ENCODE measurements at regions not wholly inside any gene's neighbourhood (a gene's known extent, or its start where the extent isn't known, plus 50 kb on each side); places are given as distances from the start of the nearest gene placed in this dataset.

- Histone ChIP-seq H3K36me3 (no peaks in the 10 kb centered on the region), H3K9me3 (no peaks in the 10 kb centered on the region), H3K27me3 (no peaks in the 10 kb centered on the region), H3K4me3 (no peak overlapping the region)
- DNase-seq: no peak
Measured at GRCh38 chr4:15237648-15238230, 190.1 kb upstream of the C1QTNF7 start.

GRCh38 chr4:15238720-15239119, 189.1 kb upstream of the C1QTNF7 start:
- no peak overlapping the region for H3K4me3 ChIP-seq
- DNase-seq: no peak

GRCh38 chr4:15239866-15240265, 188.0 kb upstream of the C1QTNF7 start:
- Histone ChIP-seq H3K27me3 (no peaks in the 10 kb centered on the region), H3K4me3 (no peak overlapping the region), H3K36me3 (no peaks in the 10 kb centered on the region), H3K9me3 (no peaks in the 10 kb centered on the region)
- no peak for DNase-seq

More at GRCh38 chr4:15238720-15239119, 189.1 kb upstream of the C1QTNF7 start:
- Histone ChIP-seq H3K36me3 (no peaks in the 10 kb centered on the region), H3K27me3 (no peaks in the 10 kb centered on the region), H3K9me3 (no peaks in the 10 kb centered on the region)

- DNase-seq: no peak
- Histone ChIP-seq H3K27me3 (no peaks in the 10 kb centered on the region), H3K36me3 (no peaks in the 10 kb centered on the region), H3K9me3 (no peaks in the 10 kb centered on the region), H3K4me3 (no peak overlapping the region)
Measured at GRCh38 chr4:15240764-15241163, 187.1 kb upstream of the C1QTNF7 start.

- H3K4me3 ChIP-seq: no peak overlapping the region
- no peaks in the 10 kb centered on the region for H3K36me3 ChIP-seq
- DNase-seq: no peak
- no peaks in the 10 kb centered on the region for H3K9me3 ChIP-seq
- no peaks in the 10 kb centered on the region for H3K27me3 ChIP-seq
Measured at GRCh38 chr4:15242021-15242420, 185.8 kb upstream of the C1QTNF7 start.

GRCh38 chr4:15244354-15244753, 183.5 kb upstream of the C1QTNF7 start:
- H3K36me3 ChIP-seq: no peaks in the 10 kb centered on the region
- no peaks in the 10 kb centered on the region for H3K9me3 ChIP-seq
- H3K4me3 ChIP-seq: no peak overlapping the region
- DNase-seq: no peak
- no peaks in the 10 kb centered on the region for H3K27me3 ChIP-seq

GRCh38 chr4:15245006-15245530, 182.8 kb upstream of the C1QTNF7 start:
- H3K4me3 ChIP-seq: no peak overlapping the region
- no peak for DNase-seq
- H3K36me3 ChIP-seq: no peaks in the 10 kb centered on the region
- no peaks in the 10 kb centered on the region for H3K9me3 ChIP-seq
- no peaks in the 10 kb centered on the region for H3K27me3 ChIP-seq

- Histone ChIP-seq H3K27me3 (no peaks in the 10 kb centered on the region), H3K4me3 (no peak overlapping the region), H3K9me3 (no peaks in the 10 kb centered on the region), H3K36me3 (no peaks in the 10 kb centered on the region)
- no peak for DNase-seq
Measured at GRCh38 chr4:15250021-15250441, 177.8 kb upstream of the C1QTNF7 start.

- H3K9me3 ChIP-seq: no peaks in the 10 kb centered on the region
- H3K27me3 ChIP-seq: no peaks in the 10 kb centered on the region
- no peak overlapping the region for H3K4me3 ChIP-seq
- no peak for DNase-seq
- H3K36me3 ChIP-seq: no peaks in the 10 kb centered on the region
Measured at GRCh38 chr4:15253349-15253748, 174.5 kb upstream of the C1QTNF7 start.

- Histone ChIP-seq H3K9me3 (no peaks in the 10 kb centered on the region), H3K36me3 (no peaks in the 10 kb centered on the region), H3K27me3 (no peaks in the 10 kb centered on the region), H3K4me3 (no peak overlapping the region)
- no peak for DNase-seq
Measured at GRCh38 chr4:15254236-15254880, 173.5 kb upstream of the C1QTNF7 start.

- Histone ChIP-seq H3K36me3 (no peaks in the 10 kb centered on the region), H3K27me3 (no peaks in the 10 kb centered on the region), H3K4me3 (no peak overlapping the region), H3K9me3 (no peaks in the 10 kb centered on the region)
- no peak for DNase-seq
Measured at GRCh38 chr4:15255537-15255936, 172.3 kb upstream of the C1QTNF7 start.

GRCh38 chr4:15260758-15261157, 167.1 kb upstream of the C1QTNF7 start:
- no peaks in the 10 kb centered on the region; the same call in 1 of the 2 replicates for H3K9me3 ChIP-seq
- no peak overlapping the region for H3K4me3 ChIP-seq
- no peaks in the 10 kb centered on the region for H3K27me3 ChIP-seq
- no peak for DNase-seq
- no peaks in the 10 kb centered on the region for H3K36me3 ChIP-seq

- Histone ChIP-seq H3K4me3 (no peak overlapping the region), H3K36me3 (no peaks in the 10 kb centered on the region), H3K27me3 (no peaks in the 10 kb centered on the region), H3K9me3 (no peaks in the 10 kb centered on the region; the same call in 1 of the 2 replicates)
- DNase-seq: no peak
Measured at GRCh38 chr4:15262396-15262795, 165.4 kb upstream of the C1QTNF7 start.

GRCh38 chr4:15270201-15270600, 157.6 kb upstream of the C1QTNF7 start:
- Histone ChIP-seq H3K9me3 (no peaks in the 10 kb centered on the region; the same call in 1 of the 2 replicates), H3K4me3 (no peak overlapping the region), H3K27me3 (no peaks in the 10 kb centered on the region), H3K36me3 (no peaks in the 10 kb centered on the region)
- DNase-seq: no peak

GRCh38 chr4:15286041-15286440, 141.8 kb upstream of the C1QTNF7 start:
- Histone ChIP-seq H3K9me3 (no peaks in the 10 kb centered on the region), H3K36me3 (no peaks in the 10 kb centered on the region), H3K27me3 (no peaks in the 10 kb centered on the region), H3K4me3 (no peak overlapping the region)
- no peak for DNase-seq

- Histone ChIP-seq H3K4me3 (no peak overlapping the region), H3K9me3 (no peaks in the 10 kb centered on the region), H3K36me3 (no peaks in the 10 kb centered on the region), H3K27me3 (no peaks in the 10 kb centered on the region)
- DNase-seq: no peak
Measured at GRCh38 chr4:15291122-15291521, 136.7 kb upstream of the C1QTNF7 start.

- Histone ChIP-seq H3K36me3 (no peaks in the 10 kb centered on the region), H3K27me3 (no peaks in the 10 kb centered on the region), H3K4me3 (no peak overlapping the region), H3K9me3 (no peaks in the 10 kb centered on the region)
- DNase-seq: no peak
Measured at GRCh38 chr4:15293711-15294110, 134.1 kb upstream of the C1QTNF7 start.

GRCh38 chr4:15294202-15294601, 133.6 kb upstream of the C1QTNF7 start:
- no peak for DNase-seq

More at GRCh38 chr4:15294202-15294601, 133.6 kb upstream of the C1QTNF7 start:
- Histone ChIP-seq H3K4me3 (no peak overlapping the region), H3K36me3 (no peaks in the 10 kb centered on the region), H3K27me3 (no peaks in the 10 kb centered on the region), H3K9me3 (no peaks in the 10 kb centered on the region)

All from MG63 (cell line).